ENCODE measurements at regions not wholly inside any gene's neighbourhood (a gene's known extent, or its start where the extent isn't known, plus 50 kb on each side); places are given as distances from the start of the nearest gene placed in this dataset.

DNA sequence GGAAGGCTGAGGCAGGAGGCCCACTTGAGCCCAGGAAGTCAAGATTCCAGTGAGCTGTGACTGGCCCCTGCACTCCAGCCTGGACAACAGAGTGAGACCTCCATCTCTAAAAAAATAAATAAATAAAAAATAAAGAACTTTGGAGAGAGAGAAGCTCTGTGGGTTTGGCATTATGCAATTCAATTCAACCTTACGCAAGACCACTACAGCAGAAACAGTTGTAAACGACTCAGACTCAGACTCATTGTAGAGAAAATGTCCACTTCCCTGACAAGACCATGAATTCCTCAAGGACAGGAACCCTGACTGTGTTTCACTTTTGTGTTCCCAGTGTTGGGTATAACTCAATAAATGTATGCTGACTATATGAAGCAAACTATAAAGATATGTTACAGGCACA is 90.3 kb upstream of the C3orf80 start:
- TF ChIP-seq, protein P1, sequence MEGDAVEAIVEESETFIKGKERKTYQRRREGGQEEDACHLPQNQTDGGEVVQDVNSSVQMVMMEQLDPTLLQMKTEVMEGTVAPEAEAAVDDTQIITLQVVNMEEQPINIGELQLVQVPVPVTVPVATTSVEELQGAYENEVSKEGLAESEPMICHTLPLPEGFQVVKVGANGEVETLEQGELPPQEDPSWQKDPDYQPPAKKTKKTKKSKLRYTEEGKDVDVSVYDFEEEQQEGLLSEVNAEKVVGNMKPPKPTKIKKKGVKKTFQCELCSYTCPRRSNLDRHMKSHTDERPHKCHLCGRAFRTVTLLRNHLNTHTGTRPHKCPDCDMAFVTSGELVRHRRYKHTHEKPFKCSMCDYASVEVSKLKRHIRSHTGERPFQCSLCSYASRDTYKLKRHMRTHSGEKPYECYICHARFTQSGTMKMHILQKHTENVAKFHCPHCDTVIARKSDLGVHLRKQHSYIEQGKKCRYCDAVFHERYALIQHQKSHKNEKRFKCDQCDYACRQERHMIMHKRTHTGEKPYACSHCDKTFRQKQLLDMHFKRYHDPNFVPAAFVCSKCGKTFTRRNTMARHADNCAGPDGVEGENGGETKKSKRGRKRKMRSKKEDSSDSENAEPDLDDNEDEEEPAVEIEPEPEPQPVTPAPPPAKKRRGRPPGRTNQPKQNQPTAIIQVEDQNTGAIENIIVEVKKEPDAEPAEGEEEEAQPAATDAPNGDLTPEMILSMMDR (IDR thresholded peaks at IDR 0.05; ENCODE audit: low read depth, low read length, missing input control) = no peak
- TF ChIP-seq REST (IDR thresholded peaks at IDR 0.05) = no peak
- TF ChIP-seq ATF3 (IDR thresholded peaks at IDR 0.05) = no peak
- no peak for TF ChIP-seq RAD21 (IDR thresholded peaks at IDR 0.05)
- TF ChIP-seq HNF4A (conservative IDR thresholded peaks at IDR 0.05) = no peak
- TF ChIP-seq SP1 (IDR thresholded peaks at IDR 0.05) = no peak
- TF ChIP-seq MAX (IDR thresholded peaks at IDR 0.05) = no peak
- no peak for TF ChIP-seq ZBTB33 (IDR thresholded peaks at IDR 0.05)
- no peak for TF ChIP-seq HNF4G (IDR thresholded peaks at IDR 0.05)
- no peak for TF ChIP-seq YY1 (IDR thresholded peaks at IDR 0.05)
- TF ChIP-seq GABPA (IDR thresholded peaks at IDR 0.05 in 1 of 2, conservative IDR thresholded peaks at IDR 0.05 in 1 of 2) = no peak
- no peak for TF ChIP-seq TAF1 (conservative IDR thresholded peaks at IDR 0.05)
- no peak for TF ChIP-seq JUND (IDR thresholded peaks at IDR 0.05)

Data from liver (tissue), 3 donors.